GM18519 (cell line): ENCODE measurements at regions not wholly inside any gene's neighbourhood (a gene's known extent, or its start where the extent isn't known, plus 50 kb on each side); places are given as distances from the start of the nearest gene placed in this dataset.
A peak's percentile ranks its signal among the peaks of the same experiment; 100 is the strongest.

Source experiments
- ATAC-seq: cut with Tn5 transposase; IDR thresholded peaks from one replicate; pipeline ENCODE4 v1.9.1; 2021; ENCODE audit warnings: mild to moderate bottlenecking, moderate library complexity; ENCODE audit not compliant: unreplicated experiment, low FRiP score

- no peak for ATAC-seq
Observed at GRCh38 chr2:160984426-160985077, 175.7 kb upstream of the TANK start.

GRCh38 chr2:160989778-160990177 is 170.4 kb upstream of the TANK start:
- no peak for ATAC-seq

GRCh38 chr2:160993654-160994061 is 166.6 kb upstream of the TANK start:
- ATAC-seq = no peak

- ATAC-seq = peak; percentile 92
Observed at GRCh38 chr2:160994141-160995002, 165.9 kb upstream of the TANK start.

GRCh38 chr2:160996584-160996983 is 163.6 kb upstream of the TANK start:
- no peak for ATAC-seq

- no peak for ATAC-seq
Observed at GRCh38 chr2:161004379-161004778, 155.8 kb upstream of the TANK start.

- no peak for ATAC-seq
Observed at GRCh38 chr2:161005170-161005569, 155.1 kb upstream of the TANK start.

GRCh38 chr2:161008311-161008710 is 151.9 kb upstream of the TANK start:
- no peak for ATAC-seq

- ATAC-seq = no peak
Observed at GRCh38 chr2:161010503-161011015, 149.7 kb upstream of the TANK start.

GRCh38 chr2:161017780-161018470 is 142.3 kb upstream of the TANK start:
- no peak for ATAC-seq

GRCh38 chr2:161019311-161019710 is 140.9 kb upstream of the TANK start:
- no peak for ATAC-seq

- ATAC-seq = no peak
Observed at GRCh38 chr2:161020437-161020836, 139.8 kb upstream of the TANK start.

GRCh38 chr2:161028581-161028980 is 131.6 kb upstream of the TANK start:
- no peak for ATAC-seq

- no peak for ATAC-seq
Observed at GRCh38 chr2:161029321-161029720, 130.9 kb upstream of the TANK start.

GRCh38 chr2:161030260-161031063 is 129.8 kb upstream of the TANK start:
- no peak for ATAC-seq

GRCh38 chr2:161031511-161031910 is 128.7 kb upstream of the TANK start:
- no peak for ATAC-seq

- ATAC-seq = no peak
Observed at GRCh38 chr2:161032635-161033034, 127.6 kb upstream of the TANK start.

- no peak for ATAC-seq
Observed at GRCh38 chr2:161033059-161033660, 127.1 kb upstream of the TANK start.

- ATAC-seq = no peak
Observed at GRCh38 chr2:161036926-161037325, 123.3 kb upstream of the TANK start.

- no peak for ATAC-seq
Observed at GRCh38 chr2:161039071-161039470, 121.2 kb upstream of the TANK start.
